CD14-positive monocyte (primary cell): ENCODE measurements at regions not wholly inside any gene's neighbourhood (a gene's known extent, or its start where the extent isn't known, plus 50 kb on each side); places are given as distances from the start of the nearest gene placed in this dataset.

Experiments
- DNase-seq, 3 donors: peaks; one replicate each; pipeline ENCODE4 v3.0.0-alpha.2; 2011 to 2022
- H2AFZ ChIP-seq: 2 replicates; pipeline ENCODE4 v1.6.0; 2012; ENCODE audit warnings: mild to moderate bottlenecking, low read depth, low read length, inconsistent platforms; ENCODE audit not compliant: insufficient read depth, poor library complexity, severe bottlenecking
- H3K27ac ChIP-seq, 2 donors: 1 replicate in 1 of 2; 2 replicates in 1 of 2; pipeline ENCODE4 v1.5.1; 2012 to 2013; ENCODE audit warnings: low read length in 2 of 2, control low read depth in 1 of 2, inconsistent platforms in 1 of 2, low read depth in 1 of 2, mild to moderate bottlenecking in 1 of 2
- H3K27me3 ChIP-seq, 2 donors: one replicate each; pipeline versions ENCODE4 v1.6.0 to v1.6.1; 2011 to 2013; ENCODE audit warnings: low read length in 2 of 2; ENCODE audit not compliant: control insufficient read depth in 2 of 2, insufficient read depth in 2 of 2
- H3K36me3 ChIP-seq, 2 donors: replicated peaks in 1 of 2; 1 replicate in 1 of 2; 2 replicates in 1 of 2; pipeline versions ENCODE4 v1.5.1 to v1.6.1; 2012 to 2013; ENCODE audit warnings: low read length in 2 of 2, control low read depth in 1 of 2, inconsistent platforms in 1 of 2, mild to moderate bottlenecking in 1 of 2; ENCODE audit not compliant: insufficient read depth in 2 of 2, control insufficient read depth in 1 of 2
- H3K4me1 ChIP-seq, 2 donors: 1 replicate in 1 of 2; 2 replicates in 1 of 2; pipeline versions ENCODE4 v1.5.1 to v1.6.1; 2012 to 2013; ENCODE audit warnings: low read length in 2 of 2, control low read depth in 1 of 2, inconsistent platforms in 1 of 2, mild to moderate bottlenecking in 1 of 2, moderate library complexity in 1 of 2; ENCODE audit not compliant: insufficient read depth in 2 of 2, control insufficient read depth in 1 of 2
- H3K4me2 ChIP-seq: replicated peaks from 2 replicates; pipeline ENCODE3; 2012; ENCODE audit warnings: low read length, moderate library complexity, mild to moderate bottlenecking; ENCODE audit not compliant: poor library complexity, severe bottlenecking; ENCODE audit errors: extremely low read depth
- H3K4me3 ChIP-seq, 3 experiments: fragments of 200-600 bp in 1 of 3; sonication (generic) in 1 of 3; replicated peaks in 1 of 3; 1 replicate in 2 of 3; 2 replicates in 1 of 3; pipeline ENCODE4 v1.5.1; 2011 to 2013; ENCODE audit warnings: low read length in 3 of 3, mild to moderate bottlenecking in 3 of 3, control low read depth in 2 of 3, low read depth in 2 of 3, inconsistent platforms in 1 of 3, moderate library complexity in 1 of 3
- H3K79me2 ChIP-seq: 2 replicates; pipeline ENCODE4 v1.6.0; 2012; ENCODE audit warnings: mild to moderate bottlenecking, control low read depth, inconsistent platforms, low read length, moderate library complexity; ENCODE audit not compliant: insufficient read depth
- H3K9ac ChIP-seq: 2 replicates; pipeline ENCODE4 v1.6.0; 2017; ENCODE audit warnings: low read length, mild to moderate bottlenecking; ENCODE audit not compliant: insufficient read depth, poor library complexity, severe bottlenecking
- H3K9me3 ChIP-seq, 2 donors: replicated peaks in 1 of 2; 1 replicate in 1 of 2; 2 replicates in 1 of 2; pipeline versions ENCODE4 v1.5.1 to v1.6.1; 2012 to 2013; ENCODE audit warnings: low read length in 2 of 2, control low read depth in 1 of 2; ENCODE audit not compliant: control insufficient read depth in 1 of 2, insufficient read depth in 1 of 2
- H4K20me1 ChIP-seq: 2 replicates; pipeline ENCODE4 v1.6.0; 2012; ENCODE audit warnings: mild to moderate bottlenecking, low read length, control low read depth, moderate library complexity; ENCODE audit not compliant: insufficient read depth
- H3K27ac Mint-ChIP-seq, 7 donors: one replicate each; pipeline ENCODE4 v1.8.0; 2020; ENCODE audit warnings: mild to moderate bottlenecking in 7 of 7, mixed read lengths in 7 of 7, moderate library complexity in 6 of 7, inconsistent platforms in 2 of 7
- H3K27me3 Mint-ChIP-seq, 3 donors: one replicate each; pipeline ENCODE4 v1.8.0; 2021 to 2022; ENCODE audit warnings: low read depth in 3 of 3, mild to moderate bottlenecking in 3 of 3, mixed read lengths in 3 of 3, moderate library complexity in 3 of 3, inconsistent platforms in 1 of 3
- H3K36me3 Mint-ChIP-seq, 2 donors: one replicate each; pipeline ENCODE4 v1.8.0; 2020; ENCODE audit warnings: mixed read lengths in 2 of 2, inconsistent platforms in 1 of 2, mild to moderate bottlenecking in 1 of 2
- H3K4me1 Mint-ChIP-seq: one replicate; pipeline ENCODE4 v1.8.0; 2020; ENCODE audit warnings: mild to moderate bottlenecking, mixed read lengths
- H3K4me3 Mint-ChIP-seq, 2 donors: one replicate each; pipeline ENCODE4 v1.8.0; 2020; ENCODE audit warnings: mild to moderate bottlenecking in 2 of 2, mixed read lengths in 2 of 2, moderate library complexity in 1 of 2
- H3K9me3 Mint-ChIP-seq, 7 donors: one replicate each; pipeline ENCODE4 v1.8.0; 2020 to 2022; ENCODE audit warnings: mixed read lengths in 7 of 7, mild to moderate bottlenecking in 6 of 7, moderate library complexity in 6 of 7, inconsistent platforms in 2 of 7
- CTCF ChIP-seq: fragments of 200-600 bp; IDR thresholded peaks from one replicate; pipeline ENCODE4 v1.8.0; 2022; ENCODE audit warnings: antibody characterized with exemption, mild to moderate bottlenecking
- WGBS: methylation state at CpG from one replicate; pipeline ENCODE4 v1.1.5; 2013; ENCODE audit warnings: missing lambda C conversion rate; ENCODE audit not compliant: insufficient coverage; 5-methylcytosine and 5-hydroxymethylcytosine counted together
- intact Hi-C, 2 donors: fragments of 100-400 bp; cut with micrococcal nuclease; formaldehyde crosslinking; loops; one replicate each; pipeline versions ENCODE4 v1.15.0 to v1.15.1; 2023

DNA sequence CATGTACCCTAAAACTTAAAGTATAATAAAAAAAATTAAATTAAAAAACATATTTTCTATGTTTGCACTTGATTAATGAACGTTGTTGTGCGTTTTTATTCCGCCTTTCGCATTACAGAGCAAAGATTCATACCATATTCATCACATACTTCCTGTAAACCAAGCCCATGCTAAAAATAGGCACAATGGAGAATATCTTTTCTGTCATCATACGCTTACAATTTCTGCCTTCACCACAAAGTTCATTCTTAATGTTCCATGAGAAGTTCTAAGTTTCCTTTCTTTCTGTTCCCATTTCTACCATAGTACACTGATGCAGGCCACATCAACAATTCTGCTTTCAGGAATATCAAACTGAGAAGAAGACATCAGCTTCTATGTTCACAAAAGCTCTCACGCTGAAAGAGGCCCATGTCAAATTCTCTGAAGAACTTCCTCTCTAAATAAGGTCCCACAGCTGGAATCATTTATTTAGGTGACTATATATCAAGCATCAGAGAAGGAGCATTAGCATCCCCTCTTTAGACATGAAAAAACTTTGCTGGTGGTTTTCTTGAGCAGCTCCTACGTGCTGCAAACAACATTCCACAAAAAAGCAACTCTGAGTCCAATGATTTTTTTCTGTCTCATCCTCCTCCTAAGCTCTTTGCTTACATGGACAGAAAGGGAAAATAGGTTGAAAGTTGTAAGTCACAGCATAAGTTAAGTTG lies 456.4 kb downstream of the CDH10 start:
- no peak overlapping the region for H3K9ac ChIP-seq
- H3K4me2 ChIP-seq: no peak overlapping the region
- no peaks in the 10 kb centered on the region for H3K4me1 Mint-ChIP-seq
- no peak for DNase-seq
- WGBS: 100% methylated on average over 1 of the region's 7 CpGs
- H3K27ac ChIP-seq: no peak overlapping the region
- no peaks in the 10 kb centered on the region for H3K9me3 ChIP-seq
- no peaks in the 10 kb centered on the region for H4K20me1 ChIP-seq
- no peaks in the 10 kb centered on the region for H3K4me1 ChIP-seq
- intact Hi-C loops: no loop called here
- H3K36me3 Mint-ChIP-seq: no peaks in the 10 kb centered on the region
- H3K4me3 ChIP-seq: no peak overlapping the region
- no peak overlapping the region for H2AFZ ChIP-seq
- peaks cover 0 to 6% (median 1%) of the 10 kb centered on the region in 7 donors for H3K9me3 Mint-ChIP-seq
- peaks cover 0 to 2% (median 0%) of the 10 kb centered on the region in 3 donors for H3K27me3 Mint-ChIP-seq
- no peak for TF ChIP-seq CTCF
- no peak overlapping the region for H3K27ac Mint-ChIP-seq
- no peaks in the 10 kb centered on the region for H3K79me2 ChIP-seq
- no peaks in the 10 kb centered on the region for H3K36me3 ChIP-seq
- H3K4me3 Mint-ChIP-seq: no peak overlapping the region
- H3K27me3 ChIP-seq: no peaks in the 10 kb centered on the region

- Mint-ChIP-seq H3K9me3 (peaks cover 0 to 4% (median 2%) of the 10 kb centered on the region in 7 donors), H3K4me1 (no peaks in the 10 kb centered on the region), H3K27me3 (peaks cover 0 to 2% (median 0%) of the 10 kb centered on the region in 3 donors), H3K27ac (no peak overlapping the region), H3K4me3 (no peak overlapping the region), H3K36me3 (no peaks in the 10 kb centered on the region)
- peaks cover 0 to 5% of the 10 kb centered on the region in 2 donors for H3K9me3 ChIP-seq
- H3K27me3 ChIP-seq: no peaks in the 10 kb centered on the region
- no peak overlapping the region for H3K4me3 ChIP-seq
- DNase-seq: no peak
- H2AFZ ChIP-seq: no peak overlapping the region
- no peak for TF ChIP-seq CTCF
- no CpG with 5 or more reads among the region's 2 CpGs for WGBS
- H3K79me2 ChIP-seq: no peaks in the 10 kb centered on the region
- H3K4me2 ChIP-seq: no peak overlapping the region
- H3K9ac ChIP-seq: no peak overlapping the region
- H3K4me1 ChIP-seq: no peaks in the 10 kb centered on the region
- no peak overlapping the region for H3K27ac ChIP-seq
- H3K36me3 ChIP-seq: no peaks in the 10 kb centered on the region
- H4K20me1 ChIP-seq: no peaks in the 10 kb centered on the region
- intact Hi-C loops: no loop called here
These were observed 448.0 kb downstream of the CDH10 start for GRCh38 chr5:24196789-24197188.
